ENCODE measurements at regions not wholly inside any gene's neighbourhood (a gene's known extent, or its start where the extent isn't known, plus 50 kb on each side); places are given as distances from the start of the nearest gene placed in this dataset.
A peak's percentile ranks its signal among the peaks of the same experiment; 100 is the strongest.
"Not testable (repeated sequence)": the region's sequence is repeated elsewhere in the genome, so short reads cannot be mapped to it uniquely, and the experiment has no call there.

DNA sequence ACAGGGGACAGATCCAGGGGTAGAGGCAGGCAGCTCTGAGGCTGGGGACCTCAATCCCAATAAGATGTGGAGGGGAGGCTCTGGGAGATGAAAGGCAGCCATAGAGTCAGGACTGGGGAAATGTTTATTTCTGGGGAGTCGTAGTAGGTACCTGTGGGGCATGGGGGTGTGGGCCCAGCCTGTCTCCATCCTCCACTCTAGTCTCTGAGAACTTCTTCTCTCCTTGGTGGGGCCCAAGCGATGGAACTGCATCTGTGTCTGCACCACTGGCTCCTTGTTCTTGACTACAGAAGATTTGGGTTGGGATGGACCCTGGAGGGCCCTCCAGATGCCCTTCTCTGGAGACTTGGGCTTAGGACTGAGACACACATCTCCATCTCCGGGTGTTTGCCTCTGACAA is 953.9 kb upstream of the ZNF722 start:
- peak; percentile 30 for DNase-seq (ENCODE audit: low spot score)

DNA sequence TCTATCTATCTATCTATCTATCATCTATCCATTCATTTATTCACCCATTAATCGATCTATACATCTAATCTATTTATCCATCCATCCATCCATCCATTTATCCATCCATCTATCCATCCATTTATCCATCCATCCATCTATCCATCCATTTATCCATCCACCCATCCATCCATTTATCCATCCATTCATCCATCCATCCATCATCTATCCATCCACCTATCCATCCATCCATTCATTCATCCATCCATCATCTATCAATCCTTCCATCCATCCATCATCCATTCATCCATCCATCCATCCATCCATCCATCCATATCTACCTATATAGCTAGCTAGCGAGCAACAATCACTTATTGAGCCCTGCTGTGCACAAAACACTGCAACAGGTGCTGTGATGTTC is 953.1 kb upstream of the ZNF722 start:
- DNase-seq (ENCODE audit: low spot score) = peak; percentile 14

GRCh38 chr7:63046612-63047011 is 952.0 kb upstream of the ZNF722 start:
- DNase-seq (ENCODE audit: low spot score) = no peak

DNA sequence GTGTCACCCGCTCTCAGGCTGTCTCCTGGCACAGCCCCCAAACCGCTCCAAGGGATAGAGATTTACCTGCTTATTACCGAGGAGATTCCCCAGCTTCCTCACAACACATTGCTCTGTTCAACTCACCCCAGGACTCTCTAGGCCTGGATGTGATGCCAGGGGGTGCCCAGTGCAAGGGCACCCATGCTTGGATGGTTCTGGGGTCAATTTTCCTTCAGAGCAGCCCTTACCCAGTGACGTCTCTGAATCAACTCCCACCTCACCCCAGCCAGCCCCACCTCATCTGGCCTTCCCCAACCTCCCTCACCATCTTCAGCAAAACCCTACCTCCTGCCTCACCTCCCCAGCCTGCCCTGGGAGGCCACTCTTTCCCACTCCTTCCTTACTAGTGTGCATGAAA is 951.6 kb upstream of the ZNF722 start:
- peak; percentile 55 for DNase-seq (ENCODE audit: low spot score)

- DNase-seq (ENCODE audit: low spot score) = peak; percentile 64
Measured at GRCh38 chr7:63047546-63047945, 951.1 kb upstream of the ZNF722 start.

DNA sequence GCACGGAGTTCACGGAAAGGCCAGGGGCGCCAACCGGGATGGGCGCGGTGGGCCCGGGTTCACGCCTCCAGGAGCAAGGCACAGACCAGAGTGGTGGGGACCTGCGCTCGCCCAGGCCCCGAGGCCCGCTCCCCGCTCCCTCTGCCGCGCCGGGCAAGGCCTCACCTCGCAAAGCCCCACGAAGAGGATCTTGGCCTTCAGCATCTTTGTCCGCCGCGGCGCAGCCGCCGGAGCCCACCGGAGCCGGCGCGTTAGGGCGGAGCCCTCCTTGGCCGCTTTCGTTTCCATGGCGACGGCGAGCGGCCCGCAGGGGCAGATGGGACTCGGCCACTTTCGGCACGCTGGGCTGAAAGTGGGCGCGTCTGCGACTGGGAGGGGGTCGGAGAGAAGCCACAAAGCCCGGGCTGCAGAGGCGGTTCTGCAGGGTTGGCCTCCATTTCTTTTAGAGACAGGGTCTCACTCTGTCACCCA is 944.4 kb upstream of the ZNF722 start:
- DNase-seq (ENCODE audit: low spot score) = peak; percentile 74

DNA sequence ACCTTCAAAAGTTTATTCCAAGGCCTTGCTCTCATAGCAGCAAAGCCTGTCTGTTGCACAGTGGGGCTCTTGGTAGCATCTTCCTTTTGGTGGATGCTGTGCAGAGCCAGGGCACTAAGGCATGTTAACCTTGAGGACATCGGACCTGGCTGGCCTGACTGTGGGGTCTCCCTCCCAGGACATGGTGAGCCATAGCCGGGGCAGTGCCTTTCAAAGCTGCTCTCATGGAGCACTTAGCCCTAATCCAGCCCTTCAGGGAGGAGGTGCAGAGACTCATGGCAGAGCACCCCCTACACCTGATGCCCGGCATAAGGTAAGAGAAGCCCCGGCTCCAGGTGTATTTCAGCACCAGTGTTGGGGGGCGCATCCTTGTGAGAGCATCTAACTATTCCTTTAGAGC is 941.4 kb upstream of the ZNF722 start:
- DNase-seq (ENCODE audit: low spot score) = peak; percentile 67

DNA sequence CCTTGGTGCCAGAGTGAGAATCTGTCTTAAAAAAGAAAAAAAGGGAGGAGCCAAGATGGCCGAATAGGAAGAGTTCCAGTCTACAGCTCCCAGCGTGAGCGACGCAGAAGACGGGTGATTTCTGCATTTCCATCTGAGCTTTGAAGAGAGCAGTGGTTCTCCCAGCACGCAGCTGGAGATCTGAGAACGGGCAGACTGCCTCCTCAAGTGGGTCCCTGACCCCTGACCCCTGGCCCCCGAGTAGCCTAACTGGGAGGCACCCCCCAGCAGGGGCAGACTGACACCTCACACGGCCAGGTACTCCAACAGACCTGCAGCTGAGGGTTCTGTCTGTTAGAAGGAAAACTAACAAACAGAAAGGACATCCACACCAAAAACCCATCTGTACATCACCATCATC is 937.9 kb upstream of the ZNF722 start:
- DNase-seq (ENCODE audit: low spot score) = not testable (repeated sequence)

DNA sequence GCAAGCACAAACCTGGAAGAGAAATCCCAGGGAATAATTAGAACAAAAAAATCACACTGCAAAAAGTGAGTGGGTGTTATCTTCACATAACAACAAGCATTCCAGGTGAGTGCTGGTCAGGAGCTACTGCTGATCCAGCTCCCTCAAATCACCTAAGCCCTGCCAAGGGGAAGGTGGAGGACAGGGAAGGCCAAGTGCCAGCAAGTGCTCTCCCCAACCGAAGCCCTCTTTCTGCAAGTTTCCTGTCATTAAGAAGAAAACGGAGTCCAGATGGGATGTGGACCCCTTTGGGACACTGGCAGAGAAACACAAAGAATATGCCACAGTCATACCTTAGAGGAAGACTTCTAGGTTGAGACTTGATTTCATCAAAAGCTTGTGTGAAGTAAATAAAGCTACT is 933.0 kb upstream of the ZNF722 start:
- DNase-seq (ENCODE audit: low spot score) = no peak

GRCh38 chr7:63066235-63066634 is 932.4 kb upstream of the ZNF722 start:
- DNase-seq (ENCODE audit: low spot score) = not testable (repeated sequence)

GRCh38 chr7:63067897-63068585 is 930.6 kb upstream of the ZNF722 start:
- DNase-seq (ENCODE audit: low spot score) = no peak

- no peak for DNase-seq (ENCODE audit: low spot score)
Measured at GRCh38 chr7:63070696-63071095, 928.0 kb upstream of the ZNF722 start.

GRCh38 chr7:63071396-63071795 is 927.3 kb upstream of the ZNF722 start:
- no peak for DNase-seq (ENCODE audit: low spot score)

- no peak for DNase-seq (ENCODE audit: low spot score)
Measured at GRCh38 chr7:63071920-63072319, 926.7 kb upstream of the ZNF722 start.

DNA sequence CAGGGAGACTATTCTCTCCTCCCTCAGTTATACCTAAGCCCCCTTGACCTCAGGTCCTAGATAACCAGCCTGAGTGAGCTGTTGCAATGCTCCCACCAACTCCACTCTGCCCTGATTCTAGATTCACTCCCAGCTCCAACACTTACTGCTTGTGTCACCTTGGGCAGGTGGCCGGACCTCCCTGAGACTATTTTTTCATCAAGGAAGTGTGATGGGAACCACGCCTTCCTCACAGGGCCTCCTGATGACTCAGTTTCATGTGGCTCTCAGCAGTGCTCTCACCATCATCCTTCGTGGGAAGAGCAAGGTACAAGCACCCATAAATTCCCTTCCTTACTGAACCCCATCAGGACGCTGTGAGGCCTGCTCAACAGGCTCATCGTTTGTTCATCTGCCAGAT is 925.8 kb upstream of the ZNF722 start:
- no peak for DNase-seq (ENCODE audit: low spot score)

DNA sequence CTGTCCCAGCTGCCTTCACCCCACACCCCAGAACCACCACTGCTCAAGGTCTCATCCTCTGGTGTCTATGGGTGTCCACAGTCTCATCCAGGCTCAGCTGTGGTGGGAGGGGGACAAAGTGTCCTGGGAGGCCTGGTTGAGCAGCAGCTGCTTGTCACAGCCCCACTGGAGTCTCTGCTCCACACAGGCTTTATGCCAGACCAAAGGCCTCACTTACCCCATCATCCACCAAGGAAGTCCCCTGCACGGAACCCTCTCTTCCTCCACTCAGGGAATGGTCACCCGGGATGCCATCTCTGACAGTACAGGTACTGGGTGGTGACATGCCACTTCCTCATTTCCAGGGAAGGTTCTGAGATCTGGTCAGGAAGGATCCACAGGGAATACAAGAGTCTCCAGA is 925.4 kb upstream of the ZNF722 start:
- DNase-seq (ENCODE audit: low spot score) = no peak

DNA sequence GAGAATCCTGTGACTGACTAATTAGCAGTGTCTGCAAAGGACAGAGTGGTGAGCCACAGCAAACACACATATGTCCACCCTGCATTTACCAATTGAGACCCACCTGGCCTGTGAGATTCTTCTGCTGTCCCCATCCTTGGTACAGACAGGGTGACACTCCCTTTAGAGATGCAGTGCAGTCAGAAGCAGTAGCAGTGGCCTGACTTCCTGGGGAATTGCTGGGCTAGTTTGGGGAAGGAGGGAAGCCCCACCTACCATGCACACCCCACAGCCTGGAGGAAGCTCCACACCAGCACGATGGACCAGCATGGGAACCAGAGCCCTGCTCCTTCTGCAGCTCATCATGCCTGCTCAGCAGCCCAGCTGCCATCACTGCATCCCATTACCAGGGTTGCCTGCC is 924.9 kb upstream of the ZNF722 start:
- no peak for DNase-seq (ENCODE audit: low spot score)

- no peak for DNase-seq (ENCODE audit: low spot score)
Measured at GRCh38 chr7:63077841-63078240, 920.8 kb upstream of the ZNF722 start.

DNA sequence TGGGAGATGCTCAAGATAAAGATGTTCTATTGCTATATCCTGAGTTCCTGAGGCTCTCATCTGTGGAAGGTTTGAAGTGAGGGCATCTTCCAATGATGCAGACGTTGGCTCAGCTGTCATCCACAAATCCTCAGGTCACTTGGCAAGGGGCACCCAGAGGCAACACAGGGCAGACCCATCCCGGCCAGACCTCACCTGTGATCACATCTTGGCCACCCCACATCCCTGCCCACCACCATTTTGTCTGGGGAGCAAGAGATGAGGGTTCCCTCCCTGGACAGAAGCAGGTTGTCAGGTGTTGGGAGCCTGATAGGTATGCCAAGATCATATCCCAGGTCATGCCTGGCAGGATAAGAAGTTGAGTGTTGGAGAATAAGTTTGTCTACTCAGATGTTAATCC is 918.2 kb upstream of the ZNF722 start:
- DNase-seq (ENCODE audit: low spot score) = no peak

DNA sequence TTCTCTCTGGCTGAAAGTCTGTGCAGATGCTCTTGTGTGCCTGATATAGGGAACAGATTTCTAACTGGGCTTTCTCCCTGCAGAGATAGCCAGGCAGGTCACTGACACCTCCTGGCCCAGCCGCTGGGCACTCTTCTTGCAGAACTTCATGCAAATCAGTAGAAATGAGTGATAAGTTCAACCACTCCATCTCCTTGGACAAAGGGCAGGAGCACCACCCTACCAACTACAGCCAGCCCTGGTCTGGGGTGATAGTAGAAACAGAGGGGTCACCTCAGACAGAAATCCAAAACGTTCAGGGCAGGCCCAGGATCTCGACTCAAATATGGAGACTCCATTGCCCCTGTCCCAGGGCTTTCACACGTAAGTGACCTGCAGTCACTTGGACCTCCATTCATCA is 917.8 kb upstream of the ZNF722 start:
- DNase-seq (ENCODE audit: low spot score) = no peak

GRCh38 chr7:63087575-63088190 is 911.0 kb upstream of the ZNF722 start:
- no peak for DNase-seq (ENCODE audit: low spot score)

GRCh38 chr7:63092951-63093350 is 905.7 kb upstream of the ZNF722 start:
- no peak for DNase-seq (ENCODE audit: low spot score)

GRCh38 chr7:63093481-63093880 is 905.2 kb upstream of the ZNF722 start:
- DNase-seq (ENCODE audit: low spot score) = no peak
